ENCODE measurements at regions not wholly inside any gene's neighbourhood (a gene's known extent, or its start where the extent isn't known, plus 50 kb on each side); places are given as distances from the start of the nearest gene placed in this dataset.

- Histone ChIP-seq H3K36me3 (no peaks in the 10 kb centered on the region), H3K4me2 (no peak overlapping the region), H3K27ac (no peak overlapping the region), H3K9ac (no peak overlapping the region), H3K4me3 (no peak overlapping the region), H3K79me2 (ENCODE audit: low read depth) (no peaks in the 10 kb centered on the region), H3F3A (ENCODE audit: low read depth) (no peaks in the 10 kb centered on the region), H2AFZ (replicated peaks) (no peak overlapping the region), H3K9me3 (ENCODE audit: low read depth) (no peaks in the 10 kb centered on the region), H4K20me1 (ENCODE audit: low read depth) (no peaks in the 10 kb centered on the region), H3K27me3 (no peaks in the 10 kb centered on the region), H3K4me1 (no peaks in the 10 kb centered on the region)
- Mint-ChIP-seq H3K4me1 (no peaks in the 10 kb centered on the region), H3K9me3 (peaks cover 4% of the 10 kb centered on the region), H3K36me3 (no peaks in the 10 kb centered on the region), H3K27ac (no peak overlapping the region), H3K27me3 (ENCODE audit: insufficient read depth, low read depth) (no peaks in the 10 kb centered on the region), H3K4me3 (no peak overlapping the region)
- DNase-seq (ENCODE audit: low spot score), result no peak
- no peak for TF ChIP-seq EZH2 (IDR thresholded peaks at IDR 0.05)
- no peak for TF ChIP-seq EZH2phosphoT487 (IDR thresholded peaks at IDR 0.05)
- TF ChIP-seq CTCF (IDR thresholded peaks at IDR 0.05), result no peak
These were observed 423.0 kb downstream of the ZBBX start for GRCh38 chr3:166957121-166957520.

- H3K4me2 ChIP-seq, result no peak overlapping the region
- no peaks in the 10 kb centered on the region for H3K79me2 ChIP-seq (ENCODE audit: low read depth)
- no peak overlapping the region for H2AFZ ChIP-seq (replicated peaks)
- H3K9me3 Mint-ChIP-seq, result peaks cover 4% of the 10 kb centered on the region
- no peaks in the 10 kb centered on the region for H3K27me3 Mint-ChIP-seq (ENCODE audit: insufficient read depth, low read depth)
- no peaks in the 10 kb centered on the region for H3K4me1 ChIP-seq
- no peak overlapping the region for H3K27ac Mint-ChIP-seq
- no peaks in the 10 kb centered on the region for H3K27me3 ChIP-seq
- no peaks in the 10 kb centered on the region for H3F3A ChIP-seq (ENCODE audit: low read depth)
- H3K9ac ChIP-seq, result no peak overlapping the region
- no peak overlapping the region for H3K4me3 ChIP-seq
- no peaks in the 10 kb centered on the region for H3K4me1 Mint-ChIP-seq
- H3K36me3 Mint-ChIP-seq, result no peaks in the 10 kb centered on the region
- TF ChIP-seq EZH2 (IDR thresholded peaks at IDR 0.05) (no peak), EZH2phosphoT487 (IDR thresholded peaks at IDR 0.05) (no peak), CTCF (IDR thresholded peaks at IDR 0.05) (no peak)
- no peaks in the 10 kb centered on the region for H3K9me3 ChIP-seq (ENCODE audit: low read depth)
- H3K27ac ChIP-seq, result no peak overlapping the region
- H4K20me1 ChIP-seq (ENCODE audit: low read depth), result no peaks in the 10 kb centered on the region
- H3K36me3 ChIP-seq, result no peaks in the 10 kb centered on the region
- no peak for DNase-seq (ENCODE audit: low spot score)
- no peak overlapping the region for H3K4me3 Mint-ChIP-seq
These were observed 424.7 kb downstream of the ZBBX start for GRCh38 chr3:166955201-166955939.

- Mint-ChIP-seq H3K4me3 (no peak overlapping the region), H3K27ac (no peak overlapping the region), H3K27me3 (ENCODE audit: insufficient read depth, low read depth) (no peaks in the 10 kb centered on the region), H3K4me1 (no peaks in the 10 kb centered on the region), H3K36me3 (no peaks in the 10 kb centered on the region), H3K9me3 (peaks cover 2% of the 10 kb centered on the region)
- Histone ChIP-seq H3K27me3 (no peaks in the 10 kb centered on the region), H3K79me2 (ENCODE audit: low read depth) (no peaks in the 10 kb centered on the region), H3K9ac (no peak overlapping the region), H3K4me2 (no peak overlapping the region), H3K4me1 (no peaks in the 10 kb centered on the region), H4K20me1 (ENCODE audit: low read depth) (no peaks in the 10 kb centered on the region), H3K36me3 (no peaks in the 10 kb centered on the region), H3K27ac (no peak overlapping the region), H2AFZ (replicated peaks) (no peak overlapping the region), H3K9me3 (ENCODE audit: low read depth) (no peaks in the 10 kb centered on the region), H3K4me3 (no peak overlapping the region), H3F3A (ENCODE audit: low read depth) (no peaks in the 10 kb centered on the region)
- no peak for DNase-seq (ENCODE audit: low spot score)
- no peak for TF ChIP-seq EZH2phosphoT487 (IDR thresholded peaks at IDR 0.05)
- no peak for TF ChIP-seq CTCF (IDR thresholded peaks at IDR 0.05)
- no peak for TF ChIP-seq EZH2 (IDR thresholded peaks at IDR 0.05)
These were observed 445.2 kb downstream of the ZBBX start for GRCh38 chr3:166934879-166935278.
